ENCODE measurements at regions not wholly inside any gene's neighbourhood (a gene's known extent, or its start where the extent isn't known, plus 50 kb on each side); places are given as distances from the start of the nearest gene placed in this dataset.

DNA sequence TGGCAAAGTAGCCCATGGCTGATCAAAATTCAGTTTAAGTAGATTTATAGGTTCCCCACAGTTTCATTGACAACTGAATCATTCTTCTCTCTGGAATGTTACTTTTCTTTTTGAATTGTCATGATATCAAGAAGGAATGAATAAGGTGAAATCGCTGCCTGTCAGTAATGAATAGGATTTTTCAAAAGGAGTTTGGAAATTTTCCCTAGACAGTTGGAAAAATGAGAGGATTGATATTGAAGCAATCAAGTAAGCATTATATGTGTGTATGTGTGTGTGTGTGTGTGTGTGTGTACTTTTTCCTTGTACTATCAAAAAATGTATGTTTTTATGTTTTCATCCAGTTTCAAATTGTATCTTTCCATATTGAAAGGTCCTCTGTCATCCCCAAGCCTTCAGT, 479.5 kb downstream of the MRPL39 start:
- Histone ChIP-seq H3K4me1 (ENCODE audit: insufficient read depth, poor library complexity, severe bottlenecking) (no peaks in the 10 kb centered on the region), H3K27ac (ENCODE audit: poor library complexity, severe bottlenecking) (no peak overlapping the region), H3K4me3 (ENCODE audit: severe bottlenecking) (no peak overlapping the region), H3K36me3 (ENCODE audit: low read depth) (no peaks in the 10 kb centered on the region), H3K27me3 (ENCODE audit: insufficient read depth, poor library complexity, severe bottlenecking) (peaks cover 13% of the 10 kb centered on the region), H3K9me3 (ENCODE audit: severe bottlenecking) (peaks cover 2% of the 10 kb centered on the region)
- no peak for TF ChIP-seq CTCF (IDR thresholded peaks at IDR 0.05; ENCODE audit: poor library complexity, severe bottlenecking)
- no peak for DNase-seq (ENCODE audit: low spot score)
- no peak for ATAC-seq (ENCODE audit: low read depth)

- H3K4me1 ChIP-seq (ENCODE audit: insufficient read depth, poor library complexity, severe bottlenecking) = no peaks in the 10 kb centered on the region
- no peak for DNase-seq (ENCODE audit: low spot score)
- no peaks in the 10 kb centered on the region for H3K36me3 ChIP-seq (ENCODE audit: low read depth)
- no peak for ATAC-seq (ENCODE audit: low read depth)
- H3K4me3 ChIP-seq (ENCODE audit: severe bottlenecking) = no peak overlapping the region
- H3K27me3 ChIP-seq (ENCODE audit: insufficient read depth, poor library complexity, severe bottlenecking) = peaks cover 13% of the 10 kb centered on the region
- no peak for TF ChIP-seq CTCF (IDR thresholded peaks at IDR 0.05; ENCODE audit: poor library complexity, severe bottlenecking)
- H3K27ac ChIP-seq (ENCODE audit: poor library complexity, severe bottlenecking) = no peak overlapping the region
- peaks cover 2% of the 10 kb centered on the region for H3K9me3 ChIP-seq (ENCODE audit: severe bottlenecking)
These were observed 480.3 kb downstream of the MRPL39 start for GRCh38 chr21:25127007-25127406.

GRCh38 chr21:25126564-25126963, 480.7 kb downstream of the MRPL39 start:
- ATAC-seq (ENCODE audit: low read depth) (no peak), DNase-seq (ENCODE audit: low spot score) (no peak)
- Histone ChIP-seq H3K27me3 (ENCODE audit: insufficient read depth, poor library complexity, severe bottlenecking) (peaks cover 13% of the 10 kb centered on the region), H3K4me3 (ENCODE audit: severe bottlenecking) (no peak overlapping the region), H3K36me3 (ENCODE audit: low read depth) (no peaks in the 10 kb centered on the region), H3K27ac (ENCODE audit: poor library complexity, severe bottlenecking) (no peak overlapping the region), H3K4me1 (ENCODE audit: insufficient read depth, poor library complexity, severe bottlenecking) (no peaks in the 10 kb centered on the region), H3K9me3 (ENCODE audit: severe bottlenecking) (peaks cover 2% of the 10 kb centered on the region)
- no peak for TF ChIP-seq CTCF (IDR thresholded peaks at IDR 0.05; ENCODE audit: poor library complexity, severe bottlenecking)

DNA sequence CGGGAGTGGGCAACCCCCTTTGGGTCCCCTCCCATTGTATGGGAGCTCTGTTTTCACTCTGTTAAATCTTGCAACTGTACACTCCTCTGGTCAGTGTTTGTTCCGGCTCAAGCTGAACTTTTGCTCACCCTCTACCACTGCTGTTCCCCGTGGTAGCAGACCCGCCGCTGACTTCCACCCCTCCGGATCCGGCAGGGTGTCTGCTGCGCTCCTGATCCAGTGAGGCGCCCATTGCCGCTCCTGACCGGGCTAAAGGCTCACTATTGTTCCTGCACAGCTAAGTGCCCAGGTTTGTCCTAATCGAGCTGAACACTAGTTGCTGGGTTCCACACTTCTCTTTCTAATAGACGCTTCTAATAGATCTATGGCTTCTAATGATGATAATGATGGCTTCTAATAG, 488.6 kb downstream of the MRPL39 start:
- DNase-seq (ENCODE audit: low spot score) = no peak
- no peaks in the 10 kb centered on the region for H3K27me3 ChIP-seq (ENCODE audit: insufficient read depth, poor library complexity, severe bottlenecking)
- no peak overlapping the region for H3K27ac ChIP-seq (ENCODE audit: poor library complexity, severe bottlenecking)
- no peaks in the 10 kb centered on the region for H3K36me3 ChIP-seq (ENCODE audit: low read depth)
- H3K4me1 ChIP-seq (ENCODE audit: insufficient read depth, poor library complexity, severe bottlenecking) = no peaks in the 10 kb centered on the region
- H3K9me3 ChIP-seq (ENCODE audit: severe bottlenecking) = peaks cover 2% of the 10 kb centered on the region
- ATAC-seq (ENCODE audit: low read depth) = no peak
- no peak overlapping the region for H3K4me3 ChIP-seq (ENCODE audit: severe bottlenecking)
- TF ChIP-seq CTCF (IDR thresholded peaks at IDR 0.05; ENCODE audit: poor library complexity, severe bottlenecking) = no peak

DNA sequence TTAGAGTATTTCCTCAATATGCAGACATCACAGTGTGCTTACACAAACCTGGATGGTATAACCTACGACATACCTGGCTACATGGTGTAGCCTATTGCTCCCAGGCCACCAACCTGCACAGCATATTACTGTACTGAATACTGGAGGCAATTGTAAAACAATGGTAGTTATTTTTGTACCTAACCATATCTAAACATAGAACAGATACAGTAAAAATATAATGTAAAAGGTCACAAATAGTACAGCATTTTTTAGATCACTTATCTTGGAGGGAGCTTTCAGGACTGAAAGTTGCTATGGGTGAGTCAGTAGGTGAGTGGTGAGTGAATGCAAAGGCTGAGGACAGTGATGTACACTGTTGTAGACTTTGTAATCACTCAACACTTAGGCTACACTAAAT, 492.3 kb downstream of the MRPL39 start:
- Histone ChIP-seq H3K9me3 (ENCODE audit: severe bottlenecking) (no peaks in the 10 kb centered on the region), H3K4me3 (ENCODE audit: severe bottlenecking) (no peak overlapping the region), H3K27me3 (ENCODE audit: insufficient read depth, poor library complexity, severe bottlenecking) (no peaks in the 10 kb centered on the region), H3K27ac (ENCODE audit: poor library complexity, severe bottlenecking) (no peak overlapping the region), H3K4me1 (ENCODE audit: insufficient read depth, poor library complexity, severe bottlenecking) (no peaks in the 10 kb centered on the region), H3K36me3 (ENCODE audit: low read depth) (no peaks in the 10 kb centered on the region)
- TF ChIP-seq CTCF (IDR thresholded peaks at IDR 0.05; ENCODE audit: poor library complexity, severe bottlenecking) = no peak
- ATAC-seq (ENCODE audit: low read depth) (no peak), DNase-seq (ENCODE audit: low spot score) (no peak)

Measured in RWPE2 (cell line).